H7 (cell line): ENCODE measurements at regions not wholly inside any gene's neighbourhood (a gene's known extent, or its start where the extent isn't known, plus 50 kb on each side); places are given as distances from the start of the nearest gene placed in this dataset.

Source experiments
- DNase-seq: peaks from one replicate; pipeline ENCODE4 v3.0.0; 2012
- H3K27me3 ChIP-seq: 2 replicates; pipeline ENCODE4 v1.6.0; 2011; ENCODE audit warnings: mild to moderate bottlenecking, low read length; ENCODE audit not compliant: control insufficient read depth, insufficient read depth
- H3K36me3 ChIP-seq: replicated peaks from 2 replicates; pipeline ENCODE4 v1.5.1; 2011; ENCODE audit warnings: low read length; ENCODE audit not compliant: control insufficient read depth, insufficient read depth
- H3K4me3 ChIP-seq: 2 replicates; pipeline ENCODE4 v1.5.1; 2011; ENCODE audit warnings: low read depth, mild to moderate bottlenecking, control low read depth, low read length, moderate library complexity; ENCODE audit not compliant: insufficient read depth

DNA sequence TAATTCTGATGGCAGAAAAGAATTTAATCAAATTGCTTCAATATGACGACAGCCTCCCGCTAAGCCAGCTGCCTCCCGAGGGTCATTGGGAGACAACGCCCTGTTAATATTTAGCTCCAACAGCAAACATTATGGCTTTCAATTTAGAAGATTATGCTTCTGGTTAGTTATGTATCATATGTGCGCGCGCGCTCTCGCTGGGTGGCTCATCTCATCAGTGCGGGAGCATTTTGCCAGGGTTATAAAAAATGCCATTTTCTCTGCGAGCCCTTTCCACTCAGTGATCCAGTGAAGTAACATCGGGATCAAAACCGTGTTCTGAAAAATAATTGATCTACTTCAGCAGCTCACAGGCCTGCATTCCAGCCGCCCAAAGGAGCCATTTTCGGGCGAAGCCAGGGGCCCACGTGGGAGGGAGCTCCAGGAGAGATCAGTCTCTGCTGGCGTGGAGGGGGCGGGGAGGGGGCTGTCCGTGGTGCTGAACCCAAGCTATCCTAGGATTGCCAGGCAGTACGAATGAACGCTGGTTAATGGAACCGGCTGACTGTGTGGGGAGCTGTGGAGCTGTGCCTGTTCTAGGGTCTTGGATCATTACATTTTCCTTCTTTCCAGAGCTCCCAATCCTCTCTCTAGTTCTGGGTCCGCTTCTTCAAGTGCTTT, 219.1 kb upstream of the ZC3H12A start:
- Histone ChIP-seq H3K36me3 (no peaks in the 10 kb centered on the region), H3K27me3 (peaks cover 5% of the 10 kb centered on the region), H3K4me3 (no peak overlapping the region)
- DNase-seq: peak; percentile 92

DNA sequence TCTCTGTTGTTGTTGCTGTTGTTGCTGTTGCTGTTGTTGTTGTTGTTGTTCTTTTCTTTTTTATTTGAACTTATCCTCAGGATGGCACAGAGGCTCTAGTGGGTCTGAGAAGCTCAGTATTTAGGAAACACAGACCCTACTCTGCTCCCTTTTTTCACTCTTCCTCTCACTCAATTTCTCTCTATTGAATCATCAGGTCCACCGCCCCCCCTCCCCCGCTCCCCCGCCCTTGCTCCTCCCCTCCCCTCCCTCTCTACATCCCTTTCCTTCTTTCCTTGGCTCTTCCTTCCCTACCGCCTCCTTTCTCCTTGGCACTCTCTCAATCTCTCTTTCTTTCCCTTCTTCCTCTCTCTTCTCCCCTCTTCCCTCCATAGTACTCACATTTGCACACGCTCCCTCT, 218.5 kb upstream of the ZC3H12A start:
- Histone ChIP-seq H3K36me3 (no peaks in the 10 kb centered on the region), H3K4me3 (no peak overlapping the region), H3K27me3 (peaks cover 5% of the 10 kb centered on the region)
- DNase-seq: peak; percentile 79

DNA sequence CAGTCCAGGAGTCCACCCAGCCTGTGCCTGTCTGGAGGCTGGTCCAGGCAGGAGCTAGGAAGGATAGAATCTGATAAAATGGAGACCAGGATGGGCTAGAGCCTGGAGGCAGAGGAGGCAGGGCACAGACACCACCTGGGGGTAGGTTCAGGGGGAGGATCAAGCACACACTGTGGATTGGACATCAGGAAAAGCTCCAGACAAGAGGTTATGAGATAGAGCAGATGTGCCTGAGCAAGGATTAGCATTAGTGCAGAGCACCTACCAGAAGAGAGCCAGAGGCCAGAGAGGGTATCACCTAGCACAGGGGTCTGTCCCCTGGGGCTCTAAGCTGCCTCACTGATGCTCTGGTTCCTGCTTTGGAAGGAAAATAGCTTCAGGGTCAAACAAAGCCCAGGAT, 216.7 kb upstream of the ZC3H12A start:
- DNase-seq: no peak
- H3K36me3 ChIP-seq: no peaks in the 10 kb centered on the region
- H3K27me3 ChIP-seq: peaks cover 5% of the 10 kb centered on the region
- no peak overlapping the region for H3K4me3 ChIP-seq

DNA sequence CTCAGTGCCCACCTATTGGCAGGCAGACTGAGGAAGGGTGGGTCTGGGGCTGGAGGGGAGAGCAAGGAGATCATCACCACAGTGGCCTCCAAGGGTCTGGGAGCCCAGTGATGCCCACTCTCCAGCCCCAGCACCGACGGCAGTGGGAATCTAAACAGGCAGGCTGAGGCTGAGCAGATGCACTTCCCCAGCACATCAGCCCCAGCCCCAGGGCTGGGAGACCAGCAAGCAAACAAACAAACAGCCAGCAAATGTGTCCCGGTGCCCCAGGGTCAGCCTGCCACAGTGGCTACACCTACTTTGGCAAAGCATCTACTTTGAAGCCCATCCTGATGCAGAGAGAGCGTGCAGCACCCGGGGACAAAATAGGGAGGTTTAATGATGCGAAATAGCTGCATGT, 216.3 kb upstream of the ZC3H12A start:
- Histone ChIP-seq H3K4me3 (no peak overlapping the region), H3K27me3 (peaks cover 5% of the 10 kb centered on the region), H3K36me3 (no peaks in the 10 kb centered on the region)
- peak; percentile 30 for DNase-seq

DNA sequence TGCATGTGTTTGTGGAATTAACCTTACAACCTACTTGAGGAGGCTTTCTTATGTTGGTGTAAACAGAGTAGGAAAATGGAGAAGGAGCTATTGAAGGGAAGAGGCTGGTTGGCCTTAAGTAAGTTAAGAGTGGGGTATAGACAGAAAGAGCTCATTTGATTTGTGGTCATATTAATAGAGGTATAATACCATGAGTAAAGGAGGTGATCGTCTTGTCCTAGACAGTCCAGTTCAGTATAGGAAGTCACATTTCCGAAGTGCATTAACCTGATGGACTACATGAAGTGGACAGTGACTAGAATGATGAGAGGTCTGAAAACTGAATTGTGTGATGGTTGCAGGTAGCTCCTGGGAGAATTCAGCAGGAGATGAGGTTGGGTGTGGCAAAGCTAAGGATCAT, 215.4 kb upstream of the ZC3H12A start:
- Histone ChIP-seq H3K36me3 (no peaks in the 10 kb centered on the region), H3K27me3 (peaks cover 5% of the 10 kb centered on the region), H3K4me3 (no peak overlapping the region)
- DNase-seq: no peak

DNA sequence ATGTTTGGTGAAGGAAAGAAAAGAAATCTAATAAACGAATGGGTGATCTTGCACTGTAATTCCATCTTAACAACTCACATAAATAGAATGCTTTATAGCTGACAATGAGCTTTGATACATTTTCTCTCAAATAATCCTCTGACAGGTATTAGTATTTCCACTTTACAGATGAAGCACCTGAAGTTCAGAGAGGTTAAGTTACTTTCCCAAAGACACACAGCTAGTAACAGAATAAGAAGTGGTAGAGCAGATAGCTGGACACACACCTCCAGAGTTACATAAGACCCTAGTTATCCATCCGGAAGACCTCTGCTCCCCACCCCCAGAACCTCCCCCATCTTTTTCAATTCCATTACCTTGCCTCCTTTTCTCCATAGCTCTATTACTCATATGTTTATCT, 213.3 kb upstream of the ZC3H12A start:
- H3K27me3 ChIP-seq: peaks cover 2% of the 10 kb centered on the region; the same call in 1 of the 2 replicates
- DNase-seq: no peak
- H3K4me3 ChIP-seq: no peak overlapping the region
- H3K36me3 ChIP-seq: no peaks in the 10 kb centered on the region

DNA sequence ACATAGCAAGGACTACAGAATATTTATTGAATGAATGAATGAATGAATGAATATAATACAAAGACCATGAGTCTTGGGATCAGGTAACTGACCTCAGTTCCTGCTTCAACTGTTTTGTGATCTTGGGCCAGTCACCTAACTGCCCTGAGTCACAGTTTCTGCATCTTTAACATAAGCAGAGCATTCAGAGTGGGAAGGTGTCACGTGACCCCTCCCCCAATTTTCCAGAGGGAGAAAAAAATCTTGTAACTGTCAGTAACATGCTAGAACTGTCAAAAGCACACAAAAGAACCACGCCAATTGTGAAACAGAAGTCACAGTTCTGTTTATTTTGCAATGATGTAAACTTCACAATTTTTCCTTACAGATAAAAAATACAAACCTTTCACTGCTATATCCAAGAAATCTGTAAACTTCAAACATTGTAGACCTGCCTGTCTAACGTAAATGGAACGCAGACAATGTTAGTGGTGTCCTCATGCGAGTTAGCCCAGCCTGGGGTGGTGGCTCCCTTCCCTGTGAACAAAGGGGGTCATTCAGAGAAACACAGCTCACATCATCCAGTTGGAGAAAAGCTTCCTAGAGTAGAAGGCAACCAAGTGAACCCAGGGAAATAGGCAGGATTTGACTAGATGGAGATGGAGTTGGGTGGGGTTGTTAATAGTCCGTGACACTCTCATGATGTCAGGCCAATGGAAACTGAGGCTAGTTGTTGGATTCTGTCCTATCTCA, 211.8 kb upstream of the ZC3H12A start:
- DNase-seq: no peak
- Histone ChIP-seq H3K36me3 (no peaks in the 10 kb centered on the region), H3K27me3 (peaks cover 1% of the 10 kb centered on the region; the same call in 1 of the 2 replicates), H3K4me3 (no peak overlapping the region)

DNA sequence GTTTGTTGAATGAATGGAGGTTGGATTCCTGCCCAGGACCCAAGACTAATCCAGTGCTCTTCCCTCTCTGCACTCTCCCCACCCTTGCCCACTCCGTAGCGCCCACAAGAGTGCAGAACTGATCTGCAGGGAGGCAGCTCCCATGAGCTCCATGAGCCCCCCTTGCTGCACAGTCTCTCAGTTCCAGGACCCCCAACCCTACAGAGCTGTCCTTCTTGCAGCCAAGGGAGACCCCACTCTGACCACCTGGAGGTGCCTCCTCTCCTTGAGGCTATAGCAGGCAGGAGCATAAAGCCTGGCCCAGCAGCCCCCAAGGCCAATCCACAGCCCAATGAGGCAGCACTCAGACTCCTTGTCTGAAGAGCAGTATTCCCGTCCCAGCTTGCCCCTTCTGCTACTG, 209.2 kb upstream of the ZC3H12A start:
- Histone ChIP-seq H3K27me3 (no peaks in the 10 kb centered on the region), H3K36me3 (no peaks in the 10 kb centered on the region), H3K4me3 (no peak overlapping the region)
- no peak for DNase-seq

DNA sequence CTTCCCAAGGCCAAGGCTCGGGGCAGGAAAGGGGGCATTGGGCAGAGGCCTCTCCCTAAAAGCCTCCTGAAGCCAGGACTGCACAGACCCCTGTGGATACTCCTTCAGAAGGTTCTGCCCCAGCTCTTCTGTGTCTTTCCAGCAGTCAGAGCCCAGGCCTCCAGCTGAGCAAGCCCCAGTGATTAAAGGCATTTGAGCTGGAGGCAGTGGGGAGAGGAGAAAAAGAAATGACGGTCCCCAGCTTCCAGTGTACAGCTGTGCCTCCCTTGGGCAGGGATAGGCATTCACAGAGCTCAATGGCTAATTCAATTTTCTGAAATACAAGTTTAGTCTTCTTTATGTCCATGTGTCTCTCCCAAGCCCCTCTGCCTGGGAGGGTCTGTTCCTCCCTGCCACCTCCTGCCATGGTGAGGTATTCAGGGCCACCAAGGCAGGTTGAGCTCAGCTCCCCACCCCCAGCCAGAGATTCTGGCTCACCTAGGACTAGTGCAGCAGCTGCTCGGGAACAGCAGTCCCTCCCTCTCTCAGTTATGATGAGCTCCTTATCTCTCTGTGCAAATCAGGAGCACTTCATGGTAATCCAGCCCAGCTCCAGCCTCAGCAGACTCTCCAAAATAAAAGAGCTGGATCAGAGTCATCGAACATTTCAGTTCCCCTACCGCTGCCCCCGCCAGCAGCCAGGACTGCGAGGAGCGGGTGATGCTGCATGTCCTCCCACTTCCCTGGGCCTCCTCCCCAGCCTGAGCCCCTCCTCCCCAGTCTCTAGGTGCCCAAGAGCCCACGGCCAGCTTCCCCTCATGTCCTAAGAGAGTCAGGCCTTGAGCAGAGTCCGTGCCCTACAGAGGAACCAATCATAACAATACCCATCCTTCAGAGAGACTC, 208.4 kb upstream of the ZC3H12A start:
- H3K27me3 ChIP-seq: no peaks in the 10 kb centered on the region
- DNase-seq: peak; percentile 19
- no peak overlapping the region for H3K4me3 ChIP-seq
- H3K36me3 ChIP-seq: no peaks in the 10 kb centered on the region

DNA sequence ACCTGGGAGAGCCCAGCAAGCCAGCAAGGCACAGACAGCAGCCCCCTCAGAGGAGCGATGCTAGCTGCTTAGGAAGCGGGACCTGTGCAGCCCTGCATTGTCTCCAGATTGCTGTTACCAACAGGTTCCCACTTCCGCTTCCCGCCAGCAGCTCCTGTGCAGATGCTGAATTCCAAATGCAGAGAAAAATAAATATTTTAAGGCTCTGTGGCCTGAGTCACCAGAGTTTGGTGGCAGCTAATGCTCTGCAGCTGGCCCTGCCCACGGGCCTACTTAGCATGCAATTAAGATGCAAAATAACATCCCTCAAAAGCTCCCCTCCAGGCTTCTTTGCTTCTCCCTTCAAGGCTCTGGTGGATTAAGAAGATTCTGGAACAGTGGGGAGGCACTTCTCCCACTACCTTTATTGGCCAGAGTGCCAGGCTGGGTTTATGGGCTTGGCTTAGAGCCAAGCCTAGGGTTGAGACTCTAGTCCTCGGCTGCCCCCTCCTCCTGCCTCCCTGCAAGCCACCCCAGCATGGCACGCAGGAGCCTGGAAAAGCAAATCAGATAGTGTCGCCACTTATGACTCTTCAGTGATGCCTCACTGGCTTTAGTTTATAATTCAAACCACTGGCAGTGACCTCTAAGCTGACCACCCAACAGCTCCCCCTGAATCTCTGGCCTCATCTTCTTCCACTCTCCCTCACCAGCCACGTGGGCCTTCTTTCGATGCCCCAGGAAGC, 207.1 kb upstream of the ZC3H12A start:
- Histone ChIP-seq H3K4me3 (no peak overlapping the region), H3K27me3 (no peaks in the 10 kb centered on the region), H3K36me3 (no peaks in the 10 kb centered on the region)
- peak; percentile 63 for DNase-seq

DNA sequence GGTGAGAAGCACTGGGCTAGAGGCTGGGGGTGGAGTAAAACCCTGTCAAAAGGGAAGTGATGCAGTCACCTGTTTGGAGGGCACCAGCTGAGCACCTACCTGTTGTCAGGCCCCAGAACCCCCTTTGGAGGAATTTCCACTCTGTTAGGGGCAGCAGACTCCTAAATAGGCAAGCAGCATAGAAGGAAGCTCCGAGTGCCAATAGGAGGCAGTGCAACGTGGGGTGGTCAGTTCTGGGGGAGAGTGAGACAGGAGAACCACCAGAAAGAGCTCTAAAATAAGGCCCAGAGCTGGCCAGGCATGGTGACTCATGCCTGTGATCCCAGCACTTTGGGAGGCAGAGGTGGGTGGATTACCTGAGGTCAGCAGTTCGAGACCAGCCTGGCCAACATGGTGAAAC, 203.7 kb upstream of the ZC3H12A start:
- no peaks in the 10 kb centered on the region for H3K27me3 ChIP-seq
- no peak for DNase-seq
- H3K36me3 ChIP-seq: no peaks in the 10 kb centered on the region
- H3K4me3 ChIP-seq: no peak overlapping the region

DNA sequence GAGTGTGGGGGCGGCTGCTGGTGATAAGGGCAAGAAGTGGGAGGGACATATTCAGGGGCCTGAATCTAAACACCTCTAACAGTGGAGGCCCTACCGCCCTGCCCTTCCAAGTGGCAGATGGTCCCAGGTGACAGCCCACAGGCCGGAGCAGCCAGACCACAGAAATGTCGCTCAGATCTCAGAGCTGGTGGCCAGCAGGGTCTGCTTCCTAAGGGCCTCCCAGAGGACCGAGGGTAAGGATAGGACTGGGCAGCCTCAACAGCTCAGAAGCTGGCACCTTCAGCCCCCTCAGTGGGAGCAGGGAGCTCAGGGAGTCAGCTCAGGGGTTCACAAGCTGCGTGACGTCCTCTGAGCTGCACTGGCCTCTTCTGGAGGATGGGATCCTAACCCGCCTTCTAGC, 201.8 kb upstream of the ZC3H12A start:
- H3K27me3 ChIP-seq: no peaks in the 10 kb centered on the region
- H3K36me3 ChIP-seq: no peaks in the 10 kb centered on the region
- DNase-seq: no peak
- no peak overlapping the region for H3K4me3 ChIP-seq

DNA sequence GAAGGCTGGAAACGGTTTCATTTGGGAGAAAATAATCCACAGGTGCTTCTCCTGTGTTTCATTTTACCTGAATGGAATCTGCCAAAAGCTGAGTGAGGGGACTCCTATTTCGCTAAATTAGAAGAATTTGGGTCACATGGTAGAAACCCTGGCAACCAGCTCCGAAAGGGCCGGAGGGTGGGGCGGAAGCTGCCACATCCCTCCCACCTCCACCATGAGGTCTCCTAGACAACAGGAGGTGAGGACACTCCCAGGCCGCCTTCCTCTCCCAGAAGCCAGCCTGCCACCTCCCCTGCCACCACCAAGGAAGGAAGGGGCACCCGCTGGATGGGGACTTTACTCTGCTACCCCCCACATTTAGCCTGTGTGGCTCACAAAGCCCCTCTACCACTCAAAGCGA, 199.9 kb upstream of the ZC3H12A start:
- H3K4me3 ChIP-seq: no peak overlapping the region
- DNase-seq: peak; percentile 60
- no peaks in the 10 kb centered on the region for H3K36me3 ChIP-seq
- no peaks in the 10 kb centered on the region for H3K27me3 ChIP-seq

DNA sequence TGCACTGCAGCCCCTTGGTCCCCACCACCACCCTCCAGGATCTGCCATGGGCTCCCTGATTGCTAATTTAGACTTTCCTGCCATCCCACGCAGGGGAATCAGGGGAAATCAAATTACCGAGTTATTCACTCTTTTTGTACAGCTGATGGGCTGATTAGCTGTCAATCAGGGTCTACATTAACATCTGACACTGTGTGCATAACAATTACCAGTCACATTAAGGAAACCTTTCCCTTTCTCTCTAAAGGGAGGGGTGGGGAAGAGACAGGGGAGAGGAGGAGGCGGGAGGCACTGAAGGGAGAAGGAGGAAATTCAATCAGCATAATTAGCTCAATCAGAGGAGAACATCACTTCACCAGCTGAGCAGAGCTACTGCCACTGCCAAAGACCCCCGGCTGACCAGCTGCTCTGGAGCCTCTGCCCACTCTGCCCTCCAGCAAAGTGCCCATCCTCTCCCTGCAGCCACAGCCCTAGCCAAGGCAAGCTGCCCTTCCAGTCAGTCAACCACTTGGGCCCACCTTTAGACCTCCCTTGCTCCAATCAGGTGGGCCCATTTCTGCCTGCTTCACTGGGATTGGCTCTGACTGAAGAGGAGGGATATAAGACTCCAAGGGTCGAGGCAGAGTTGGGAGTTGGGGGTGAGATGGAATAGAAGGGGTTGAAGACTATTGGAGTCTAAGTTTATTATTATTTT, 199.3 kb upstream of the ZC3H12A start:
- no peaks in the 10 kb centered on the region for H3K36me3 ChIP-seq
- DNase-seq: peak; percentile 85
- no peaks in the 10 kb centered on the region for H3K27me3 ChIP-seq
- H3K4me3 ChIP-seq: no peak overlapping the region
